Adrenal gland (tissue), 5 donors: ENCODE measurements at regions not wholly inside any gene's neighbourhood (a gene's known extent, or its start where the extent isn't known, plus 50 kb on each side); places are given as distances from the start of the nearest gene placed in this dataset.

ENCODE experiments used
- CTCF ChIP-seq, 6 experiments: fragments of 450-650 bp in 4 of 6; fragments of 200-600 bp in 2 of 6; sonication (generic) in 1 of 6; IDR thresholded peaks; 1 replicate in 5 of 6; 2 replicates in 1 of 6; pipeline versions ENCODE4 v1.5.1 to v1.8.0; 2016 to 2021; ENCODE audit warnings: antibody characterized with exemption in 6 of 6, mild to moderate bottlenecking in 2 of 6, moderate library complexity in 1 of 6
- POLR2A ChIP-seq, 2 donors: fragments of 450-650 bp; IDR thresholded peaks; one replicate each; pipeline ENCODE4 v1.6.1; 2017; ENCODE audit warnings: antibody characterized with exemption in 2 of 2, mild to moderate bottlenecking in 2 of 2, moderate library complexity in 1 of 2
- donor health status: DM: no; HTN: no; CAD: no.

- TF ChIP-seq CTCF (IDR thresholded peaks at IDR 0.05) (no peak), POLR2A (IDR thresholded peaks at IDR 0.05) (no peak)
Measured at GRCh38 chr9:13860019-13860418, 453.9 kb downstream of the NFIB start.
